HepG2 (cell line): ENCODE measurements at regions not wholly inside any gene's neighbourhood (a gene's known extent, or its start where the extent isn't known, plus 50 kb on each side); places are given as distances from the start of the nearest gene placed in this dataset.

Experiments used
- ATAC-seq: fragments of 200-7000 bp; cut with Tn5 transposase; 3 replicates; pipeline ENCODE4 v1.9.1; 2020; ENCODE audit warnings: mild to moderate bottlenecking, moderate library complexity
- BruUV-seq: library from RNA; stranded (reverse); fragments of 400-500 nt; replicated peaks from 2 replicates; lab custom pipeline; 2021; lab: Mats Ljungman, UMichigan
- CTCF ChIA-PET: fragments of 300-600 bp; formaldehyde crosslinking; extraction: SDS; loops from one replicate; lab custom pipeline; 2021; ENCODE audit warnings: low total read pairs, inconsistent platforms, low intra/inter-chr PET ratio; lab: Yijun Ruan, JAX
- POLR2A ChIA-PET: fragments of 350-600 bp; sonication (Branson Sonifier 250); formaldehyde crosslinking; loops from one replicate; lab custom pipeline; 2020; ENCODE audit warnings: antibody characterized with exemption, inconsistent platforms; lab: Yijun Ruan, JAX
- DNase-seq: peaks from one replicate; pipeline ENCODE4 v3.0.0-alpha.2; 2015; ENCODE audit warnings: low spot score
- FAIRE-seq: peaks from 3 replicates; lab custom pipeline; 2011; peaks lifted over from hg19 to GRCh38; lab: Jason Lieb, UNC
- H2AFZ ChIP-seq: one replicate; pipeline ENCODE4 v1.6.1; 2011; ENCODE audit warnings: low read length, inconsistent platforms
- H3K27ac ChIP-seq: fragments of 300-600 bp; 3 replicates; pipeline ENCODE4 v1.8.0; 2011; ENCODE audit warnings: mixed run types, mild to moderate bottlenecking, mixed read lengths, low read length, inconsistent platforms; ENCODE audit not compliant: insufficient read depth; ENCODE audit errors: extremely low read length
- H3K27me3 ChIP-seq, 2 experiments: fragments of 200-600 bp in 1 of 2; 2 replicates in 1 of 2; 3 replicates in 1 of 2; pipeline versions ENCODE4 v1.6.0 to v1.8.0; 2011; ENCODE audit warnings: low read length in 2 of 2, mild to moderate bottlenecking in 2 of 2, moderate library complexity in 2 of 2, inconsistent platforms in 1 of 2; ENCODE audit not compliant: insufficient read depth in 2 of 2, control insufficient read depth in 1 of 2
- H3K36me3 ChIP-seq, 2 experiments: fragments of 200-600 bp in 1 of 2; replicated peaks in 1 of 2; 2 replicates in 1 of 2; 3 replicates in 1 of 2; pipeline versions ENCODE4 v1.5.1 to v1.8.0; 2011; ENCODE audit warnings: low read length in 2 of 2, inconsistent platforms in 1 of 2; ENCODE audit not compliant: insufficient read depth in 2 of 2, control insufficient read depth in 1 of 2
- H3K4me1 ChIP-seq: 2 replicates; pipeline ENCODE4 v1.5.1; 2012; ENCODE audit warnings: low read length, inconsistent platforms; ENCODE audit not compliant: insufficient read depth
- H3K4me2 ChIP-seq: 2 replicates; pipeline ENCODE4 v1.6.0; 2011; ENCODE audit warnings: low read depth, low read length, inconsistent platforms
- H3K4me3 ChIP-seq, 3 experiments: fragments of 200-600 bp in 1 of 3; sonication (generic), shearing (Covaris generic) in 1 of 3; replicated peaks in 1 of 3; 2 replicates each; pipeline ENCODE4 v1.5.1; 2011 to 2016; ENCODE audit warnings: low read length in 3 of 3, inconsistent platforms in 2 of 3, low read depth in 2 of 3, mild to moderate bottlenecking in 2 of 3, control low read depth in 1 of 3, mixed read lengths in 1 of 3; ENCODE audit not compliant: insufficient read depth in 1 of 3
- H3K79me2 ChIP-seq: one replicate; pipeline ENCODE4 v1.6.1; 2011; ENCODE audit warnings: low read length, inconsistent platforms; ENCODE audit not compliant: insufficient read depth
- H3K9ac ChIP-seq: 2 replicates; pipeline ENCODE4 v1.6.0; 2011; ENCODE audit warnings: mild to moderate bottlenecking, low read depth, low read length, inconsistent platforms; ENCODE audit not compliant: insufficient read depth
- H3K9me3 ChIP-seq: 2 replicates; pipeline ENCODE4 v1.5.1; 2012; ENCODE audit warnings: mild to moderate bottlenecking, low read length
- H4K20me1 ChIP-seq: 2 replicates; pipeline ENCODE4 v1.6.0; 2011; ENCODE audit warnings: inconsistent platforms, mild to moderate bottlenecking, low read length, moderate library complexity; ENCODE audit not compliant: insufficient read depth
- MED1 ChIP-seq: sonication (generic); formaldehyde crosslinking; IDR thresholded peaks from 2 replicates; pipeline ENCODE4 v1.4.0; 2020; ENCODE audit warnings: missing genetic modification reagents
- MIER3 ChIP-seq: IDR thresholded peaks from 2 replicates; pipeline ENCODE4 v1.6.1; 2016; ENCODE audit warnings: missing compliant biosample characterization, borderline replicate concordance
- MTF2 ChIP-seq: sonication (generic); formaldehyde crosslinking; IDR thresholded peaks from 2 replicates; pipeline ENCODE4 v1.5.0; 2020; ENCODE audit warnings: missing genetic modification reagents, borderline replicate concordance
- SMC3 ChIP-seq: IDR thresholded peaks from 2 replicates; pipeline ENCODE4 v1.6.1; 2011; ENCODE audit warnings: low read length, improper control_type of control experiment
- ZKSCAN5 ChIP-seq: sonication (generic); formaldehyde crosslinking; IDR thresholded peaks from 2 replicates; pipeline ENCODE4 v1.5.1; 2020; ENCODE audit warnings: mild to moderate bottlenecking, missing genetic modification reagents
- ZNF230 ChIP-seq: sonication (generic); formaldehyde crosslinking; IDR thresholded peaks from 2 replicates; pipeline ENCODE4 v1.4.0; 2020; ENCODE audit warnings: mild to moderate bottlenecking, missing genetic modification reagents
- ZNF34 ChIP-seq: sonication (generic); formaldehyde crosslinking; IDR thresholded peaks from 2 replicates; pipeline ENCODE4 v1.4.0; 2020; ENCODE audit warnings: mild to moderate bottlenecking, missing genetic modification reagents, borderline replicate concordance
- ZNF737 ChIP-seq: sonication (generic); formaldehyde crosslinking; IDR thresholded peaks from 2 replicates; pipeline ENCODE4 v1.5.0; 2020; ENCODE audit warnings: missing genetic modification reagents, mild to moderate bottlenecking, borderline replicate concordance
- ZSCAN20 ChIP-seq: sonication (generic); formaldehyde crosslinking; IDR thresholded peaks from 2 replicates; pipeline ENCODE4 v1.4.0; 2020; ENCODE audit warnings: missing genetic modification reagents, mild to moderate bottlenecking, borderline replicate concordance
- WGBS: methylation state at CpG from one replicate; pipeline ENCODE4 v1.1.6; 2017; ENCODE audit warnings: low lambda C conversion rate; 5-methylcytosine and 5-hydroxymethylcytosine counted together
- in situ Hi-C: cut with HindIII; loops from 2 replicates; pipeline ENCODE4 v1.10.0; 2017; ENCODE audit warnings: low pct_unique_long_range_greater_than_20kb; ENCODE audit not compliant: extremely low pct_ligation_motif_present
- intact Hi-C: fragments of 100-400 bp; cut with micrococcal nuclease; formaldehyde crosslinking; loops from one replicate; pipeline ENCODE4 v1.10.0; 2022; ENCODE audit not compliant: unreplicated experiment
- TF ChIP-seq, protein P1 (sequence below): sonication (generic); formaldehyde crosslinking; conservative IDR thresholded peaks from 2 replicates; pipeline ENCODE4 v1.8.1; 2023; ENCODE audit warnings: missing genetic modification reagents
- TF ChIP-seq, protein P2 (sequence below), 2 experiments: sonication (generic) in 1 of 2; formaldehyde crosslinking in 1 of 2; IDR thresholded peaks; 2 replicates each; pipeline versions ENCODE4 v1.5.1 to v1.6.1; 2011 to 2020; ENCODE audit warnings: borderline replicate concordance in 1 of 2, low read depth in 1 of 2, low read length in 1 of 2, mild to moderate bottlenecking in 1 of 2, missing genetic modification reagents in 1 of 2, moderate library complexity in 1 of 2

DNA sequence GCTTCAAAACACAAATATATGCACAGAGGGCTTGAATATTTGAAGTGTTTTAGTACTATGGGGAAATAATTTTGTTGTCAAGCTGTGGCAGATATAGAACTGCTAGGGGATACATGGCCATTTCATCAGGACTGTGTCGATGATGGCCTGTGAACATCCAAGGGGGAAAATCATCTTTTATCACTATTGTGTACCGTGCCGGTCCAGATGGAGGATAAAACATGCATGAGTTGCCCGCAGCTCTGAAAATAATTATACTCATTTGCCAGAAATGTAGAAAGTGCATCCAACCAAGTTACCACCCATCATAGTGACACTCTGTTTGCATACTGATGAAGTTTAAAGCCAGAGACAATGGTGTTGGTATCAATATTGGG, 405.9 kb downstream of the ZSWIM6 start:
- WGBS = 17% methylated on average over 4 of the region's 4 CpGs
- DNase-seq = no peak
- no peak overlapping the region for H3K9ac ChIP-seq
- POLR2A ChIA-PET = no interaction called here
- H3K4me2 ChIP-seq = no peak overlapping the region
- intact Hi-C loops = no loop called here
- no peak overlapping the region for H2AFZ ChIP-seq
- TF ChIP-seq MED1 (no peak), ZNF230 (no peak), ZNF34 (CRISPR knock-in tag) (no peak), SMC3 (no peak), ZNF737 (CRISPR knock-in tag) (no peak), MIER3 (CRISPR knock-in tag) (no peak), ZSCAN20 (CRISPR knock-in tag) (no peak), ZKSCAN5 (no peak), MTF2 (CRISPR knock-in tag) (no peak)
- TF ChIP-seq, protein P1, sequence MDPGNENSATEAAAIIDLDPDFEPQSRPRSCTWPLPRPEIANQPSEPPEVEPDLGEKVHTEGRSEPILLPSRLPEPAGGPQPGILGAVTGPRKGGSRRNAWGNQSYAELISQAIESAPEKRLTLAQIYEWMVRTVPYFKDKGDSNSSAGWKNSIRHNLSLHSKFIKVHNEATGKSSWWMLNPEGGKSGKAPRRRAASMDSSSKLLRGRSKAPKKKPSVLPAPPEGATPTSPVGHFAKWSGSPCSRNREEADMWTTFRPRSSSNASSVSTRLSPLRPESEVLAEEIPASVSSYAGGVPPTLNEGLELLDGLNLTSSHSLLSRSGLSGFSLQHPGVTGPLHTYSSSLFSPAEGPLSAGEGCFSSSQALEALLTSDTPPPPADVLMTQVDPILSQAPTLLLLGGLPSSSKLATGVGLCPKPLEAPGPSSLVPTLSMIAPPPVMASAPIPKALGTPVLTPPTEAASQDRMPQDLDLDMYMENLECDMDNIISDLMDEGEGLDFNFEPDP (CRISPR knock-in tag) = no peak
- TF ChIP-seq, protein P2, sequence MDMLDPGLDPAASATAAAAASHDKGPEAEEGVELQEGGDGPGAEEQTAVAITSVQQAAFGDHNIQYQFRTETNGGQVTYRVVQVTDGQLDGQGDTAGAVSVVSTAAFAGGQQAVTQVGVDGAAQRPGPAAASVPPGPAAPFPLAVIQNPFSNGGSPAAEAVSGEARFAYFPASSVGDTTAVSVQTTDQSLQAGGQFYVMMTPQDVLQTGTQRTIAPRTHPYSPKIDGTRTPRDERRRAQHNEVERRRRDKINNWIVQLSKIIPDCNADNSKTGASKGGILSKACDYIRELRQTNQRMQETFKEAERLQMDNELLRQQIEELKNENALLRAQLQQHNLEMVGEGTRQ (IDR thresholded peaks at IDR 0.05; ENCODE audit: low read depth, low read length) = no peak
- TF ChIP-seq, protein P2 (CRISPR knock-in tag; IDR thresholded peaks at IDR 0.05; ENCODE audit: borderline replicate concordance) = no peak
- TF ChIP-seq, all 625 proteins: peak for 0
- CTCF ChIA-PET = no interaction called here
- Histone ChIP-seq H3K9me3 (no peaks in the 10 kb centered on the region), H3K27ac (no peak overlapping the region), H4K20me1 (no peaks in the 10 kb centered on the region), H3K36me3 (no peaks in the 10 kb centered on the region), H3K79me2 (no peaks in the 10 kb centered on the region), H3K4me3 (no peak overlapping the region), H3K27me3 (no peaks in the 10 kb centered on the region), H3K4me1 (no peaks in the 10 kb centered on the region)
- FAIRE-seq (no peak), ATAC-seq (no peak)
- no TSS peak for BruUV-seq
- in situ Hi-C loops = no loop called here
